ENCODE measurements at regions not wholly inside any gene's neighbourhood (a gene's known extent, or its start where the extent isn't known, plus 50 kb on each side); places are given as distances from the start of the nearest gene placed in this dataset.

GRCh38 chrX:35150642-35151239, 208.1 kb downstream of the FAM47B start:
- Histone ChIP-seq H3K23me2 (ENCODE audit: insufficient read length, low read depth, low read length, poor library complexity, severe bottlenecking) (no peaks in the 10 kb centered on the region), H4K20me1 (ENCODE audit: control insufficient read depth, insufficient read depth, insufficient read length) (no peaks in the 10 kb centered on the region), H3K27ac (ENCODE audit: insufficient read length, low read depth, low read length) (no peak overlapping the region), H3K4me1 (ENCODE audit: insufficient read depth, low read length) (no peaks in the 10 kb centered on the region), H4K8ac (replicated peaks; ENCODE audit: insufficient read length, low read depth, low read length) (no peak overlapping the region), H4K5ac (ENCODE audit: insufficient read length, low read depth, low read length) (no peak overlapping the region), H3K23ac (ENCODE audit: insufficient read length, low read depth, low read length) (no peak overlapping the region), H3K9ac (ENCODE audit: extremely low read depth, insufficient read length, low read length) (no peak overlapping the region), H3T11ph (ENCODE audit: low read length) (no peak overlapping the region), H3K56ac (ENCODE audit: insufficient read length, low read depth, low read length) (no peak overlapping the region), H3K4me2 (ENCODE audit: insufficient read depth, insufficient read length, low read length) (no peak overlapping the region), H2AFZ (ENCODE audit: low read length) (no peak overlapping the region), H4K91ac (ENCODE audit: insufficient read length, low read depth, low read length) (no peak overlapping the region), H3K79me1 (ENCODE audit: insufficient read depth, low read depth, low read length, poor library complexity, severe bottlenecking) (no peaks in the 10 kb centered on the region), H3K79me2 (ENCODE audit: insufficient read depth, low read length) (no peaks in the 10 kb centered on the region), H3K27me3 (ENCODE audit: insufficient read depth, low read length) (no peaks in the 10 kb centered on the region), H3K14ac (ENCODE audit: insufficient read depth, low read length) (no peak overlapping the region; the same call in 1 of the 2 replicates), H2BK12ac (ENCODE audit: insufficient read length, low read depth, low read length) (no peak overlapping the region), H2BK15ac (ENCODE audit: low read depth, low read length) (no peak overlapping the region), H3K18ac (ENCODE audit: insufficient read length, low read depth, low read length) (no peak overlapping the region), H2BK20ac (ENCODE audit: low read depth, low read length, poor library complexity, severe bottlenecking) (no peak overlapping the region), H3K4ac (ENCODE audit: low read depth, low read length) (no peak overlapping the region), H2BK120ac (ENCODE audit: low read depth, low read length, poor library complexity, severe bottlenecking) (no peak overlapping the region), H3K9me3 (ENCODE audit: control insufficient read depth, low read depth, low read length) (no peaks in the 10 kb centered on the region), H2AK5ac (ENCODE audit: insufficient read length, low read length) (no peak overlapping the region), H2BK5ac (ENCODE audit: insufficient read length, low read length) (no peak overlapping the region)
- Mint-ChIP-seq H3K27ac (no peak overlapping the region; a peak in 1 of 7 replicates), H3K4me1 (0 out of 4 replicates have a peak, but pooled peaks cover 2 to 4% of the 10 kb centered on the region in 2 experiments), H3K4me3 (no peak overlapping the region), H3K9me3 (peaks cover 59 to 74% of the 10 kb centered on the region in 2 experiments), H3K27me3 (ENCODE audit: low read depth) (no peaks in the 10 kb centered on the region), H3K36me3 (ENCODE audit: insufficient read depth in 1 of 3, low read depth in 3 of 3) (no peaks in the 10 kb centered on the region; a peak in 1 of 7 replicates)
- DNase-seq, result no peak
- no CpG with 5 or more reads among the region's 7 CpGs for WGBS (ENCODE audit: extremely low coverage, insufficient read length, low lambda C conversion rate)
- no peak for TF ChIP-seq CTCF (conservative IDR thresholded peaks at IDR 0.05)
